Neuron (in vitro differentiated cells): ENCODE measurements at regions not wholly inside any gene's neighbourhood (a gene's known extent, or its start where the extent isn't known, plus 50 kb on each side); places are given as distances from the start of the nearest gene placed in this dataset.

Experiments
- H2AFZ ChIP-seq: one replicate; pipeline ENCODE4 v1.6.1; 2013; ENCODE audit warnings: low read depth, mild to moderate bottlenecking, inconsistent platforms, low read length, moderate library complexity
- H3K27me3 ChIP-seq: one replicate; pipeline ENCODE4 v1.6.1; 2013; ENCODE audit warnings: low read length; ENCODE audit not compliant: insufficient read depth
- H3K36me3 ChIP-seq: one replicate; pipeline ENCODE4 v1.6.1; 2013; ENCODE audit warnings: low read length; ENCODE audit not compliant: insufficient read depth
- H3K4me1 ChIP-seq: one replicate; pipeline ENCODE4 v1.6.1; 2013; ENCODE audit warnings: low read length; ENCODE audit not compliant: insufficient read depth
- H3K4me3 ChIP-seq: 2 replicates; pipeline ENCODE4 v1.5.1; 2013; ENCODE audit warnings: mild to moderate bottlenecking, low read length, moderate library complexity
- H3K9me3 ChIP-seq: one replicate; pipeline ENCODE4 v1.6.1; 2013; ENCODE audit warnings: low read length

DNA sequence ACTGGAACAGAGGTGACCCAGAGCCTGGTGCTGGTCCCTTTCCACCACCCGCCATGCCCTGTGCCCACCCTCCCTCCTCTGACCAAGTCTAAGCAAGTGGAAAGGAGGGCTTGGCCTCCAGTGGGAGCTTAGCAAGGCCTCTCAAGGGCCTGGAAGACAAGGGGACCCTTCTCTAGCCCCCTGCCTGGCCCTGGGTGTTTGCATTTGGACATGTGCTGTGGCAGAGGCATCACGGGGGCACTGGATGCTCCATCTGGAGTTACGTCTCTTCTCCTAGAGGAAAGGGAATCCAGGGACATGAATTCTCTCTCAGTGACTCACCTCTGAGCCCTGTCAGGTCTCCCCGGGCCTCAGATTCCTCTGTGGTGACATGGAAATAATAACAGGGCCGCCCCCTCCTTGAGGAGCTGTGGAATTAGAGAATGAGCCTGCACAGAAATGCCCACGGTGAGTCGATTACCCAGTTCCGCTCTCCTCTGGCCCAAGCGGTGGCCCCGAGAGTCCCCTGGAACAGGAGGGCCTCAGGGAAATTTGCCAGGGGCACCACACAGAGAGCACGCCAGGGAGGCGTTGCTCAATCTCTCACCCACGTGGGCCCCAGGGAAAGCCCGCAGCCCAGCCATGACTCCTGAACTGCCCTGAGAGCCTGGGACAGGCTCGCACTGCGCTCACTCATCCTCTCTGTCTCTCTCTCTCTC, 189.6 kb downstream of the BCOR start:
- Histone ChIP-seq H2AFZ (no peak overlapping the region), H3K9me3 (no peaks in the 10 kb centered on the region), H3K27me3 (peaks cover 3% of the 10 kb centered on the region), H3K4me1 (peaks cover 27% of the 10 kb centered on the region), H3K36me3 (no peaks in the 10 kb centered on the region), H3K4me3 (no peak overlapping the region)

DNA sequence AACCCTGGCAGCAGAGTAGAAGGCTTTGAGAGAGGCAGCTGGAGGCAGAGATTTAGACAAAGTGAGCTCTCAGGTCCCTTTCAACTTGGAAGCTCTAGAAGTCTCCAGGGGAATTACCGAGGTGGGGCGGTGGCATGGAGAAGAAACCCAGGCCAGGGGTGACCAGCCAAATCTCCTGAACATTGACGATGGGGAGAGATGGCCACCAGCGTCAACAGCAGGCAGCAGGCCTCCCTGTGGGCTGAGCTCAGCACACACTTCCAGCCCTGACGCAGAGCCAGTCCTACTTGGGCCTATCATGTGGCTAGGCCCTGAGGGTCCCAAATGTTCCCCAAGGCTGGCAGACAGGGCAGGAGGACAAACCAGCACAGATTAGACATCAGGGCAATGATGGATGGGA, 187.8 kb downstream of the BCOR start:
- H3K9me3 ChIP-seq, result no peaks in the 10 kb centered on the region
- H3K4me1 ChIP-seq, result peaks cover 17% of the 10 kb centered on the region
- H2AFZ ChIP-seq, result no peak overlapping the region
- no peaks in the 10 kb centered on the region for H3K36me3 ChIP-seq
- peaks cover 3% of the 10 kb centered on the region for H3K27me3 ChIP-seq
- H3K4me3 ChIP-seq, result no peak overlapping the region

DNA sequence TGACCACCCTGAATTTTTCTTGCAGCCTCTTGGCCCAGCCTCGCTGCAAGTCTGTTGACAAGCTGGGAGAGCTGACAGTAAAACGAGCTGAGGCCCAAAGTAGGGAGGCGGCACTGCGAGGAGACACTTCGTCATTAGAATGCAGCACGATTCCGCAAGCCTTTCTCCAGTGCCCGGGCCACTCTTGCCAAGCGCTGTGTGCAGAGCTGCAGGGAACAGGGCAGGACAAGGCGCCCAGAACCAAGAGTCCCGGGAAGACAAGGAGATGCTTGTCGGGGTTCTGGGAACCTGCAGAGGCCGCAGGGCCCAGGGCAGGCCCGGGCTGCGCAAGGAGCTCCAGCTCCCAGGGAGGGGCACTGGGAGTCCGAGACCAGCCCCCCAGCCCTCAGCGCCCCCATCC, 187.1 kb downstream of the BCOR start:
- Histone ChIP-seq H3K9me3 (no peaks in the 10 kb centered on the region), H2AFZ (no peak overlapping the region), H3K27me3 (peaks cover 3% of the 10 kb centered on the region), H3K4me3 (no peak overlapping the region), H3K36me3 (no peaks in the 10 kb centered on the region), H3K4me1 (peaks cover 12% of the 10 kb centered on the region)

DNA sequence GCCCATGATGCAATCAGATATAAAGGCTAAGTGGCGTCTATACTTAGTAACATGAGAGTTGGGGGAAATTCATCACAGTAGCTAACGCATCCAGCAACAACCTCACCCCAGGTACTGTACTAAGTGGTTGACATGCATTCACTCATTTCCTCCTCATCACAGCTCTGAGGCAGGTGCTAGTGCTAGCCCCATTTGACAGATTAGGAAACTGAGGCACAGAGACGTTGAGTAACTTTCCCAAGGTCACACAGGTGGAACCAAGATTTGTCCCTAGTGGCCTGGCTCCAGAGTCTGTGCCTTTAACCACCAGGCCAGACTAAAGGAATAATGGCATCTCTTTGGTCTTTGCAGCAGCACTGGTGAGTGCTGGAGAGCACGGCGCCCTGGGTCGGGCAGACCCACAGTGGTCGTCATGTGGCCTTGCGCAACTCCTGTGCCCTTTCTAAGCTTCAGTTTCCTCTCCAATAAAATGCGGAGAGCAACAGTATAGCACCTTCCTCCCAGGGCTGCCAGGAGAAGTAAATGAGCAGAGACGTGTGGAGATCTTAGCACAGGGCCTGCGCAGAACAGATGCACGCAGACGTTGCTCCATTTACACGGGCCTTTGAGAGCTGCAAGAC, 186.4 kb downstream of the BCOR start:
- H3K4me1 ChIP-seq, result peaks cover 6% of the 10 kb centered on the region
- no peak overlapping the region for H3K4me3 ChIP-seq
- H3K36me3 ChIP-seq, result no peaks in the 10 kb centered on the region
- H3K27me3 ChIP-seq, result peaks cover 3% of the 10 kb centered on the region
- no peak overlapping the region for H2AFZ ChIP-seq
- no peaks in the 10 kb centered on the region for H3K9me3 ChIP-seq

DNA sequence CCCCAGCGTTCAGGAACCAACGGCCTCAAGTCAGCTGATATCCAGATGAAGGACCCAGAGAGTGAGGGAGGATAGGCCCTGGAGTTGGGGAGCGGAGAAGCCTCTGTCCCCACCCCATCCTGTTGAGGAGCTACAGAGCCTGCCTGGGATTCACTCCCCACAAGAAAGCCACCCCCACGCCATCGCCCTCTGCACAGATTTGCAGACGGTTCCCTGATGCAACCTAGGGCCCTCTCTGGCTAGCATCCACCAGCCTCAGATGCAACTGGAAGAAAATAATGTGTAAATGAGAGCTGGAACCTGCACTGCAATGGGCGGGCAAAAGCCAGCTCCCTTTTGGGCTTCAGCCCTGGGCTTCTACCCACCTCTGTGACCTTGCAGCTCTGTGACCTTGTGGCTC, 185.6 kb downstream of the BCOR start:
- Histone ChIP-seq H3K27me3 (peaks cover 3% of the 10 kb centered on the region), H3K36me3 (no peaks in the 10 kb centered on the region)

DNA sequence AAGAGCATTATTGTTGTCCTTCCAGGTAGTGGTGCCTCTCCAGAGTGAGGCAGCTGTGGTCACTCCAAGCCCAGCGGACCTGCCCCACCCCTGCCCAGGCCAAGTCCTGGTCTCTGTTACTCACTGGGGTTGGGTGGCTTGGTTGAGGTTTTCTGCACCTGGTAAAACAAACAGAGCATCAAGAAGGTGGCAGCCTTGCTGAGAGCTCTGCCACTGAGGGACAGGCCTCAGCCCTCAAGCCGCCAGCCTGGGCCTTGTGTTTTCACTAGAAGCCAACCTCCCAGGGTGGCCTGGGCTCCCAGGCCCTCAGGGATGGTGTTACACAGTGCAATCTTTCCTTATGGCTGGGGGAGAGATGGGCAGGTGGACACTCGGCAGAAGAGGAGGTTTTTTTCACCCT, 182.7 kb downstream of the BCOR start:
- Histone ChIP-seq H3K4me3 (no peak overlapping the region), H3K36me3 (no peaks in the 10 kb centered on the region), H3K27me3 (no peaks in the 10 kb centered on the region), H2AFZ (no peak overlapping the region), H3K4me1 (no peaks in the 10 kb centered on the region), H3K9me3 (no peaks in the 10 kb centered on the region)

More for the DNA sequence above, 185.6 kb downstream of the BCOR start:
- Histone ChIP-seq H3K4me3 (no peak overlapping the region), H2AFZ (no peak overlapping the region), H3K9me3 (no peaks in the 10 kb centered on the region), H3K4me1 (peaks cover 6% of the 10 kb centered on the region)

GRCh38 chrX:39915596-39915995, 182.2 kb downstream of the BCOR start:
- Histone ChIP-seq H3K4me3 (no peak overlapping the region), H3K9me3 (no peaks in the 10 kb centered on the region), H2AFZ (no peak overlapping the region), H3K27me3 (no peaks in the 10 kb centered on the region), H3K36me3 (no peaks in the 10 kb centered on the region), H3K4me1 (no peaks in the 10 kb centered on the region)

GRCh38 chrX:39921838-39922237, 175.9 kb downstream of the BCOR start:
- H3K9me3 ChIP-seq, result no peaks in the 10 kb centered on the region
- H3K36me3 ChIP-seq, result no peaks in the 10 kb centered on the region
- H3K4me3 ChIP-seq, result no peak overlapping the region
- H2AFZ ChIP-seq, result no peak overlapping the region
- H3K27me3 ChIP-seq, result no peaks in the 10 kb centered on the region
- no peaks in the 10 kb centered on the region for H3K4me1 ChIP-seq

GRCh38 chrX:39922488-39922887, 175.3 kb downstream of the BCOR start:
- no peaks in the 10 kb centered on the region for H3K36me3 ChIP-seq
- no peaks in the 10 kb centered on the region for H3K27me3 ChIP-seq
- H2AFZ ChIP-seq, result no peak overlapping the region
- no peak overlapping the region for H3K4me3 ChIP-seq
- no peaks in the 10 kb centered on the region for H3K4me1 ChIP-seq
- no peaks in the 10 kb centered on the region for H3K9me3 ChIP-seq

DNA sequence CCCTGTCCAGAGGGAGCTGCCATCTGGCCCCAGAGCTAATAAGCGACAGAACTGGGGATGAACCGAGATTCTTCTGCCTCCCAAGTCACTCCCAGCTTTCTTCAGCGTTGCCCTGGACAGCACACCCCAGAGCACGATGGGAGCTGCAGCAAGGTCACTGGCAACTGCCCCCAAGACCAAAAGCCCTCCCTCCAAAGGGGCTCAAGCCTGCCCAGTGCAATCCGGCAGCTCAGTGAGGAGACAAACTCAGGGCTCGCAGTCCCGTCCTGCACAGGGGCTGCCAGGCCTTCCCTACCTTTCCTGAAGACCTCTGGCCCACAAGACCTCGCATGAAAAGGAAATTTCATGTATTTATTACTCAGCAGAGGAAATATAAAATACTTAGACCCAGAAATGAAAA, 174.8 kb downstream of the BCOR start:
- H3K36me3 ChIP-seq, result no peaks in the 10 kb centered on the region
- no peak overlapping the region for H3K4me3 ChIP-seq
- H3K9me3 ChIP-seq, result no peaks in the 10 kb centered on the region
- no peaks in the 10 kb centered on the region for H3K27me3 ChIP-seq
- no peak overlapping the region for H2AFZ ChIP-seq
- no peaks in the 10 kb centered on the region for H3K4me1 ChIP-seq

DNA sequence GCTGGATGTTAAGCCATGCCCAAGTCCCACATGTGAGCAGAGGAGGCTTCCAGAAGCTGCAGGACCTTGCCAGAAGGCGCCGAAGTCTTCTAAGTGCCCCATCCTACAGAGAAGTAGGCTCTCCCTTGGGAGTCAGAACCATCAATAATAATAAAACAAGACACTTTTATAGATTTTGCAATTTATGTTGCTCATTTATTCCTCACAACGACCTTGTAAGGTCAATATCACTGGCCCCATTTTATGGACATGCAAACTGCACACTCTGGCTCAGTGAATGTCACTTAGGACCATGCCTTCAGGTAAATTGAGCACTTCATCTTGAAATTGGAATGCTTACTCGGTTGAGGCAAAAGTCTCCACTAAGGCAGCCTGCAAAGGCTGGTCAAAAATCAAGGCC, 170.4 kb downstream of the BCOR start:
- H3K9me3 ChIP-seq, result no peaks in the 10 kb centered on the region
- no peak overlapping the region for H2AFZ ChIP-seq
- peaks cover 2% of the 10 kb centered on the region for H3K27me3 ChIP-seq
- no peak overlapping the region for H3K4me3 ChIP-seq
- no peaks in the 10 kb centered on the region for H3K36me3 ChIP-seq
- H3K4me1 ChIP-seq, result no peaks in the 10 kb centered on the region

- H3K36me3 ChIP-seq, result no peaks in the 10 kb centered on the region
- H3K4me3 ChIP-seq, result no peak overlapping the region
- no peaks in the 10 kb centered on the region for H3K9me3 ChIP-seq
- peaks cover 2% of the 10 kb centered on the region for H3K27me3 ChIP-seq
- no peaks in the 10 kb centered on the region for H3K4me1 ChIP-seq
- H2AFZ ChIP-seq, result no peak overlapping the region
Observed at GRCh38 chrX:39928704-39929378, 168.9 kb downstream of the BCOR start.

GRCh38 chrX:39929379-39930025, 168.3 kb downstream of the BCOR start:
- H3K9me3 ChIP-seq, result no peaks in the 10 kb centered on the region
- peaks cover 2% of the 10 kb centered on the region for H3K27me3 ChIP-seq
- no peak overlapping the region for H3K4me3 ChIP-seq
- H3K36me3 ChIP-seq, result no peaks in the 10 kb centered on the region
- no peaks in the 10 kb centered on the region for H3K4me1 ChIP-seq
- H2AFZ ChIP-seq, result no peak overlapping the region
